HG02885 (cell line): ENCODE measurements at regions not wholly inside any gene's neighbourhood (a gene's known extent, or its start where the extent isn't known, plus 50 kb on each side); places are given as distances from the start of the nearest gene placed in this dataset.
"Not testable (repeated sequence)": the region's sequence is repeated elsewhere in the genome, so short reads cannot be mapped to it uniquely, and the experiment has no call there.

Experiments
- ATAC-seq: cut with Tn5 transposase; IDR thresholded peaks from one replicate; pipeline ENCODE4 v1.9.1; 2021; ENCODE audit warnings: mild to moderate bottlenecking; ENCODE audit not compliant: unreplicated experiment, poor library complexity

GRCh38 chr3:73176941-73177340 lies 115.5 kb downstream of the EBLN2 start:
- no peak for ATAC-seq

GRCh38 chr3:73177827-73178226 lies 116.4 kb downstream of the EBLN2 start:
- no peak for ATAC-seq

- no peak for ATAC-seq
Observed at GRCh38 chr3:73179601-73180000, 118.1 kb downstream of the EBLN2 start.

- no peak for ATAC-seq
Observed at GRCh38 chr3:73186741-73187140, 125.3 kb downstream of the EBLN2 start.

GRCh38 chr3:73187328-73187727 lies 125.9 kb downstream of the EBLN2 start:
- no peak for ATAC-seq

GRCh38 chr3:73188707-73189106 lies 127.2 kb downstream of the EBLN2 start:
- no peak for ATAC-seq

GRCh38 chr3:73192036-73192738 lies 130.7 kb downstream of the EBLN2 start:
- no peak for ATAC-seq

- ATAC-seq, result not testable (repeated sequence)
Observed at GRCh38 chr3:73193943-73194342, 132.5 kb downstream of the EBLN2 start.

GRCh38 chr3:73197187-73197586 lies 135.7 kb downstream of the EBLN2 start:
- no peak for ATAC-seq

GRCh38 chr3:73203101-73203500 lies 141.6 kb downstream of the EBLN2 start:
- no peak for ATAC-seq

GRCh38 chr3:73203633-73204032 lies 142.2 kb downstream of the EBLN2 start:
- no peak for ATAC-seq

GRCh38 chr3:73204841-73205240 lies 143.4 kb downstream of the EBLN2 start:
- ATAC-seq, result no peak

- ATAC-seq, result no peak
Observed at GRCh38 chr3:73206030-73206429, 144.6 kb downstream of the EBLN2 start.

GRCh38 chr3:73207946-73208440 lies 146.5 kb downstream of the EBLN2 start:
- no peak for ATAC-seq

GRCh38 chr3:73210759-73211158 lies 149.3 kb downstream of the EBLN2 start:
- no peak for ATAC-seq

GRCh38 chr3:73212683-73213082 lies 151.2 kb downstream of the EBLN2 start:
- no peak for ATAC-seq

- ATAC-seq, result no peak
Observed at GRCh38 chr3:73213896-73214295, 152.4 kb downstream of the EBLN2 start.

- ATAC-seq, result no peak
Observed at GRCh38 chr3:73214846-73215245, 153.4 kb downstream of the EBLN2 start.

GRCh38 chr3:73215281-73215680 lies 153.8 kb downstream of the EBLN2 start:
- no peak for ATAC-seq

GRCh38 chr3:73215901-73216300 lies 154.4 kb downstream of the EBLN2 start:
- no peak for ATAC-seq

GRCh38 chr3:73216310-73216709 lies 154.9 kb downstream of the EBLN2 start:
- no peak for ATAC-seq

- no peak for ATAC-seq
Observed at GRCh38 chr3:73222126-73222525, 160.7 kb downstream of the EBLN2 start.
